Panc1 (cell line): ENCODE measurements at regions not wholly inside any gene's neighbourhood (a gene's known extent, or its start where the extent isn't known, plus 50 kb on each side); places are given as distances from the start of the nearest gene placed in this dataset.

Experiments used
- ATAC-seq: fragments of 200-7000 bp; cut with Tn5 transposase; 2 replicates; pipeline ENCODE4 v1.9.1; 2020; ENCODE audit warnings: mild to moderate bottlenecking, moderate library complexity
- BruUV-seq: library from RNA; stranded (reverse); fragments of 400-500 nt; replicated peaks from 2 replicates; lab custom pipeline; 2021; lab: Mats Ljungman, UMichigan
- CTCF ChIA-PET: fragments of 300-600 bp; sonication (Branson Sonifier 250); formaldehyde crosslinking; loops from one replicate; lab custom pipeline; 2022; ENCODE audit warnings: antibody characterized with exemption; lab: Charles Lee
- POLR2A ChIA-PET: fragments of 300-600 bp; sonication (Branson Sonifier 250); formaldehyde crosslinking; loops from one replicate; lab custom pipeline; 2022; ENCODE audit warnings: antibody characterized with exemption; lab: Charles Lee
- DNase-seq: peaks from one replicate; pipeline ENCODE4 v3.0.0-alpha.2; 2010; ENCODE audit warnings: low read depth, low spot score
- H3K27ac ChIP-seq: 2 replicates; pipeline ENCODE4 v1.5.1; 2011; ENCODE audit warnings: mild to moderate bottlenecking, low read length, inconsistent platforms
- H3K27me3 ChIP-seq: fragments of 200-500 bp; sonication (Bioruptor generic); 2 replicates; pipeline ENCODE4 v1.6.0; 2014; ENCODE audit warnings: low read length, inconsistent platforms; ENCODE audit not compliant: control insufficient read depth, insufficient read depth
- H3K36me3 ChIP-seq: fragments of 200-500 bp; sonication (Bioruptor generic); 2 replicates; pipeline ENCODE4 v1.5.1; 2014; ENCODE audit warnings: inconsistent platforms, mild to moderate bottlenecking, low read length, moderate library complexity; ENCODE audit not compliant: control insufficient read depth, insufficient read depth
- H3K4me1 ChIP-seq: 2 replicates; pipeline ENCODE4 v1.5.1; 2011; ENCODE audit warnings: inconsistent platforms, mild to moderate bottlenecking, low read length, moderate library complexity; ENCODE audit not compliant: control insufficient read depth, insufficient read depth
- H3K4me3 ChIP-seq, 2 experiments: 2 replicates each; pipeline ENCODE4 v1.5.1; 2011 to 2012; ENCODE audit warnings: low read depth in 2 of 2, low read length in 2 of 2, mild to moderate bottlenecking in 2 of 2, inconsistent platforms in 1 of 2, moderate library complexity in 1 of 2
- H3K9me3 ChIP-seq: fragments of 200-500 bp; sonication (Bioruptor generic); 2 replicates; pipeline ENCODE4 v1.5.1; 2014; ENCODE audit warnings: low read depth, mild to moderate bottlenecking, inconsistent platforms, low read length, moderate library complexity; ENCODE audit not compliant: control insufficient read depth, insufficient read depth
- CTCF ChIP-seq: fragments of 450-650 bp; IDR thresholded peaks from 2 replicates; pipeline ENCODE4 v1.5.1; 2017; ENCODE audit warnings: mild to moderate bottlenecking
- POLR2AphosphoS5 ChIP-seq: IDR thresholded peaks from 2 replicates; pipeline ENCODE4 v1.6.1; 2012; ENCODE audit warnings: mild to moderate bottlenecking, low read depth, low read length, moderate library complexity
- REST ChIP-seq, 2 experiments: IDR thresholded peaks; 2 replicates each; pipeline ENCODE4 v1.6.1; 2011 to 2012; ENCODE audit warnings: low read depth in 2 of 2, control low read depth in 1 of 2, low read length in 1 of 2, mild to moderate bottlenecking in 1 of 2, moderate library complexity in 1 of 2; ENCODE audit not compliant: insufficient read depth in 1 of 2
- SIN3A ChIP-seq: IDR thresholded peaks from 2 replicates; pipeline ENCODE4 v1.6.1; 2012; ENCODE audit warnings: low read depth, mild to moderate bottlenecking, low read length, moderate library complexity, borderline replicate concordance; ENCODE audit not compliant: insufficient read depth
- TCF7L2 ChIP-seq: IDR thresholded peaks from 2 replicates; pipeline ENCODE4 v1.6.1; 2011; ENCODE audit warnings: mild to moderate bottlenecking, low read depth, low read length, inconsistent platforms
- in situ Hi-C: cut with HindIII; loops from 2 replicates; pipeline ENCODE4 v1.10.0; 2016; ENCODE audit warnings: low sequenced_read_pairs, low pct_unique_long_range_greater_than_20kb
- intact Hi-C: fragments of 100-400 bp; cut with micrococcal nuclease; formaldehyde crosslinking; loops from one replicate; pipeline ENCODE4 v1.10.0; 2022; ENCODE audit not compliant: unreplicated experiment

- intact Hi-C loops = no loop called here
- Histone ChIP-seq H3K36me3 (no peaks in the 10 kb centered on the region), H3K9me3 (no peaks in the 10 kb centered on the region), H3K27ac (no peak overlapping the region), H3K4me3 (no peak overlapping the region), H3K4me1 (no peaks in the 10 kb centered on the region), H3K27me3 (peaks cover 4% of the 10 kb centered on the region; the same call in 1 of the 2 replicates)
- ChIA-PET CTCF (no interaction called here), POLR2A (no interaction called here)
- ATAC-seq (no peak), DNase-seq (no peak)
- no peak for TF ChIP-seq POLR2AphosphoS5
- TF ChIP-seq REST (IDR thresholded peaks at IDR 0.05; ENCODE audit: insufficient read depth in 1 of 2, low read depth in 2 of 2, low read length in 1 of 2) = no peak
- no peak for TF ChIP-seq CTCF
- in situ Hi-C loops = no loop called here
- no TSS peak for BruUV-seq
These were observed 85.7 kb downstream of the C6orf118 start for GRCh38 chr6:165223736-165224135.

- POLR2A ChIA-PET = no interaction called here
- intact Hi-C loops = no loop called here
- no peak for TF ChIP-seq SIN3A
- no peak for TF ChIP-seq TCF7L2
- TF ChIP-seq POLR2AphosphoS5 = no peak
- no peak for TF ChIP-seq REST (IDR thresholded peaks at IDR 0.05; ENCODE audit: insufficient read depth in 1 of 2, low read depth in 2 of 2, low read length in 1 of 2)
- TF ChIP-seq CTCF = no peak
- H3K4me1 ChIP-seq = no peaks in the 10 kb centered on the region
- H3K36me3 ChIP-seq = no peaks in the 10 kb centered on the region
- no peak overlapping the region for H3K4me3 ChIP-seq
- BruUV-seq = no TSS peak
- ATAC-seq = no peak
- CTCF ChIA-PET = no interaction called here
- H3K9me3 ChIP-seq = no peaks in the 10 kb centered on the region
- H3K27me3 ChIP-seq = peaks cover 4% of the 10 kb centered on the region; the same call in 1 of the 2 replicates
- in situ Hi-C loops = no loop called here
- H3K27ac ChIP-seq = no peak overlapping the region
- no peak for DNase-seq
These were observed 86.3 kb downstream of the C6orf118 start for GRCh38 chr6:165223101-165223500.
